PC-3 (cell line): ENCODE measurements at regions not wholly inside any gene's neighbourhood (a gene's known extent, or its start where the extent isn't known, plus 50 kb on each side); places are given as distances from the start of the nearest gene placed in this dataset.

Experiments used
- EZH2 ChIP-seq: fragments of 300-600 bp; sonication (generic); IDR thresholded peaks from one replicate; pipeline ENCODE4 v1.6.1; 2017; ENCODE audit warnings: antibody characterized with exemption, mild to moderate bottlenecking, low read length; ENCODE audit not compliant: unreplicated experiment
- TF ChIP-seq, protein P1 (sequence below): fragments of 300-600 bp; sonication (generic); conservative IDR thresholded peaks from 2 replicates; pipeline ENCODE4 v1.5.1; 2017; ENCODE audit warnings: antibody characterized with exemption, low read depth, mild to moderate bottlenecking, low read length

DNA sequence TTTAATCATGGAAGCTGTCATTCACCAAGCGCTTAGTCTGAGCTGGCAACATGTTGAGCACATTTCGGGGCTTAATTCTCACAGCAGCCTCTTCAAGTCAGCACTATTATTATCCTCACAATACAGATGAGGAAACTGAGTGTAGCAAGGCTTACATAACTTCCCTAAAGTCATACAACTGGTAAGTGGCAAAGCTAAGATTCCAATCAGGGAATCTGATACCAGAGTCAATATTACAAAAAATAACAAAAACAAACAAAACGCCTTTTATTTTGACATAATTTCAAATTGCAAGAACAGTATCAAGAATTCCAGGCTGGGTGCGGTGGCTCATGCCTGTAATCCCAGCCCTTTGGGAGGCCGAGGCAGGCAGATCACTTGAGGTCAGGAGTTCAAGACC lies 120.4 kb upstream of the DUSP21 start:
- TF ChIP-seq, protein P1, sequence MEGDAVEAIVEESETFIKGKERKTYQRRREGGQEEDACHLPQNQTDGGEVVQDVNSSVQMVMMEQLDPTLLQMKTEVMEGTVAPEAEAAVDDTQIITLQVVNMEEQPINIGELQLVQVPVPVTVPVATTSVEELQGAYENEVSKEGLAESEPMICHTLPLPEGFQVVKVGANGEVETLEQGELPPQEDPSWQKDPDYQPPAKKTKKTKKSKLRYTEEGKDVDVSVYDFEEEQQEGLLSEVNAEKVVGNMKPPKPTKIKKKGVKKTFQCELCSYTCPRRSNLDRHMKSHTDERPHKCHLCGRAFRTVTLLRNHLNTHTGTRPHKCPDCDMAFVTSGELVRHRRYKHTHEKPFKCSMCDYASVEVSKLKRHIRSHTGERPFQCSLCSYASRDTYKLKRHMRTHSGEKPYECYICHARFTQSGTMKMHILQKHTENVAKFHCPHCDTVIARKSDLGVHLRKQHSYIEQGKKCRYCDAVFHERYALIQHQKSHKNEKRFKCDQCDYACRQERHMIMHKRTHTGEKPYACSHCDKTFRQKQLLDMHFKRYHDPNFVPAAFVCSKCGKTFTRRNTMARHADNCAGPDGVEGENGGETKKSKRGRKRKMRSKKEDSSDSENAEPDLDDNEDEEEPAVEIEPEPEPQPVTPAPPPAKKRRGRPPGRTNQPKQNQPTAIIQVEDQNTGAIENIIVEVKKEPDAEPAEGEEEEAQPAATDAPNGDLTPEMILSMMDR = no peak
- no peak for TF ChIP-seq EZH2
